ENCODE measurements at regions not wholly inside any gene's neighbourhood (a gene's known extent, or its start where the extent isn't known, plus 50 kb on each side); places are given as distances from the start of the nearest gene placed in this dataset.

- Histone ChIP-seq H3K27me3 (ENCODE audit: control insufficient read depth in 1 of 2, insufficient read depth in 2 of 2, low read length in 2 of 2) (no peaks in the 10 kb centered on the region), H3K4me3 (ENCODE audit: low read length in 2 of 2) (no peak overlapping the region), H3K9ac (ENCODE audit: low read length in 2 of 2) (no peak overlapping the region), H3K9me3 (ENCODE audit: control insufficient read depth in 2 of 2, low read length in 2 of 2) (no peaks in the 10 kb centered on the region), H3K27ac (ENCODE audit: low read length) (no peak overlapping the region), H3K4me1 (ENCODE audit: control insufficient read depth, insufficient read depth, low read length) (no peaks in the 10 kb centered on the region), H3K36me3 (ENCODE audit: control insufficient read depth in 2 of 2, insufficient read depth in 2 of 2, low read length in 2 of 2) (no peaks in the 10 kb centered on the region)
Measured at GRCh38 chr6:9795880-9796279, 619.0 kb downstream of the TFAP2A start.

- Histone ChIP-seq H3K9ac (ENCODE audit: low read length in 2 of 2) (no peak overlapping the region), H3K4me3 (ENCODE audit: low read length in 2 of 2) (no peak overlapping the region), H3K4me1 (ENCODE audit: control insufficient read depth, insufficient read depth, low read length) (no peaks in the 10 kb centered on the region), H3K27ac (ENCODE audit: low read length) (no peak overlapping the region), H3K9me3 (ENCODE audit: control insufficient read depth in 2 of 2, low read length in 2 of 2) (no peaks in the 10 kb centered on the region), H3K36me3 (ENCODE audit: control insufficient read depth in 2 of 2, insufficient read depth in 2 of 2, low read length in 2 of 2) (no peaks in the 10 kb centered on the region), H3K27me3 (ENCODE audit: control insufficient read depth in 1 of 2, insufficient read depth in 2 of 2, low read length in 2 of 2) (no peaks in the 10 kb centered on the region)
Measured at GRCh38 chr6:9789201-9789600, 625.7 kb downstream of the TFAP2A start.

GRCh38 chr6:9784786-9785185 lies 630.1 kb downstream of the TFAP2A start:
- H3K4me3 ChIP-seq (ENCODE audit: low read length in 2 of 2), result no peak overlapping the region
- H3K9me3 ChIP-seq (ENCODE audit: control insufficient read depth in 2 of 2, low read length in 2 of 2), result no peaks in the 10 kb centered on the region
- no peak overlapping the region for H3K9ac ChIP-seq (ENCODE audit: low read length in 2 of 2)
- H3K36me3 ChIP-seq (ENCODE audit: control insufficient read depth in 2 of 2, insufficient read depth in 2 of 2, low read length in 2 of 2), result no peaks in the 10 kb centered on the region
- no peaks in the 10 kb centered on the region for H3K4me1 ChIP-seq (ENCODE audit: control insufficient read depth, insufficient read depth, low read length)
- no peak overlapping the region for H3K27ac ChIP-seq (ENCODE audit: low read length)
- H3K27me3 ChIP-seq (ENCODE audit: control insufficient read depth in 1 of 2, insufficient read depth in 2 of 2, low read length in 2 of 2), result no peaks in the 10 kb centered on the region

GRCh38 chr6:9783567-9783966 lies 631.3 kb downstream of the TFAP2A start:
- Histone ChIP-seq H3K27me3 (ENCODE audit: control insufficient read depth in 1 of 2, insufficient read depth in 2 of 2, low read length in 2 of 2) (no peaks in the 10 kb centered on the region), H3K9me3 (ENCODE audit: control insufficient read depth in 2 of 2, low read length in 2 of 2) (no peaks in the 10 kb centered on the region), H3K4me3 (ENCODE audit: low read length in 2 of 2) (no peak overlapping the region), H3K27ac (ENCODE audit: low read length) (no peak overlapping the region), H3K4me1 (ENCODE audit: control insufficient read depth, insufficient read depth, low read length) (no peaks in the 10 kb centered on the region), H3K36me3 (ENCODE audit: control insufficient read depth in 2 of 2, insufficient read depth in 2 of 2, low read length in 2 of 2) (no peaks in the 10 kb centered on the region), H3K9ac (ENCODE audit: low read length in 2 of 2) (no peak overlapping the region)

GRCh38 chr6:9766240-9766915 lies 648.5 kb downstream of the TFAP2A start:
- Histone ChIP-seq H3K36me3 (ENCODE audit: control insufficient read depth in 2 of 2, insufficient read depth in 2 of 2, low read length in 2 of 2) (no peaks in the 10 kb centered on the region), H3K9me3 (ENCODE audit: control insufficient read depth in 2 of 2, low read length in 2 of 2) (no peaks in the 10 kb centered on the region), H3K27ac (ENCODE audit: low read length) (no peak overlapping the region), H3K27me3 (ENCODE audit: control insufficient read depth in 1 of 2, insufficient read depth in 2 of 2, low read length in 2 of 2) (no peaks in the 10 kb centered on the region), H3K4me3 (ENCODE audit: low read length in 2 of 2) (no peak overlapping the region), H3K4me1 (ENCODE audit: control insufficient read depth, insufficient read depth, low read length) (no peaks in the 10 kb centered on the region), H3K9ac (ENCODE audit: low read length in 2 of 2) (no peak overlapping the region)

GRCh38 chr6:9761220-9761619 lies 653.7 kb downstream of the TFAP2A start:
- Histone ChIP-seq H3K27ac (ENCODE audit: low read length) (no peak overlapping the region), H3K4me1 (ENCODE audit: control insufficient read depth, insufficient read depth, low read length) (no peaks in the 10 kb centered on the region), H3K36me3 (ENCODE audit: control insufficient read depth in 2 of 2, insufficient read depth in 2 of 2, low read length in 2 of 2) (no peaks in the 10 kb centered on the region), H3K27me3 (ENCODE audit: control insufficient read depth in 1 of 2, insufficient read depth in 2 of 2, low read length in 2 of 2) (no peaks in the 10 kb centered on the region), H3K4me3 (ENCODE audit: low read length in 2 of 2) (no peak overlapping the region), H3K9ac (ENCODE audit: low read length in 2 of 2) (no peak overlapping the region), H3K9me3 (ENCODE audit: control insufficient read depth in 2 of 2, low read length in 2 of 2) (no peaks in the 10 kb centered on the region)

GRCh38 chr6:9754515-9754914 lies 660.4 kb downstream of the TFAP2A start:
- no peaks in the 10 kb centered on the region for H3K27me3 ChIP-seq (ENCODE audit: control insufficient read depth in 1 of 2, insufficient read depth in 2 of 2, low read length in 2 of 2)
- no peak overlapping the region for H3K4me3 ChIP-seq (ENCODE audit: low read length in 2 of 2)

GRCh38 chr6:9745966-9746365 lies 668.9 kb downstream of the TFAP2A start:
- Histone ChIP-seq H3K27me3 (ENCODE audit: control insufficient read depth in 1 of 2, insufficient read depth in 2 of 2, low read length in 2 of 2) (no peaks in the 10 kb centered on the region), H3K36me3 (ENCODE audit: control insufficient read depth in 2 of 2, insufficient read depth in 2 of 2, low read length in 2 of 2) (no peaks in the 10 kb centered on the region), H3K9ac (ENCODE audit: low read length in 2 of 2) (no peak overlapping the region), H3K27ac (ENCODE audit: low read length) (no peak overlapping the region), H3K9me3 (ENCODE audit: control insufficient read depth in 2 of 2, low read length in 2 of 2) (no peaks in the 10 kb centered on the region), H3K4me1 (ENCODE audit: control insufficient read depth, insufficient read depth, low read length) (no peaks in the 10 kb centered on the region), H3K4me3 (ENCODE audit: low read length in 2 of 2) (no peak overlapping the region)

More at GRCh38 chr6:9754515-9754914, 660.4 kb downstream of the TFAP2A start:
- Histone ChIP-seq H3K27ac (ENCODE audit: low read length) (no peak overlapping the region), H3K9me3 (ENCODE audit: control insufficient read depth in 2 of 2, low read length in 2 of 2) (no peaks in the 10 kb centered on the region), H3K9ac (ENCODE audit: low read length in 2 of 2) (no peak overlapping the region), H3K36me3 (ENCODE audit: control insufficient read depth in 2 of 2, insufficient read depth in 2 of 2, low read length in 2 of 2) (no peaks in the 10 kb centered on the region), H3K4me1 (ENCODE audit: control insufficient read depth, insufficient read depth, low read length) (no peaks in the 10 kb centered on the region)

GRCh38 chr6:9745476-9745875 lies 669.4 kb downstream of the TFAP2A start:
- Histone ChIP-seq H3K36me3 (ENCODE audit: control insufficient read depth in 2 of 2, insufficient read depth in 2 of 2, low read length in 2 of 2) (no peaks in the 10 kb centered on the region), H3K27me3 (ENCODE audit: control insufficient read depth in 1 of 2, insufficient read depth in 2 of 2, low read length in 2 of 2) (no peaks in the 10 kb centered on the region), H3K4me1 (ENCODE audit: control insufficient read depth, insufficient read depth, low read length) (no peaks in the 10 kb centered on the region), H3K9me3 (ENCODE audit: control insufficient read depth in 2 of 2, low read length in 2 of 2) (no peaks in the 10 kb centered on the region), H3K27ac (ENCODE audit: low read length) (no peak overlapping the region), H3K4me3 (ENCODE audit: low read length in 2 of 2) (no peak overlapping the region), H3K9ac (ENCODE audit: low read length in 2 of 2) (no peak overlapping the region)

- H3K27ac ChIP-seq (ENCODE audit: low read length), result no peak overlapping the region
- no peaks in the 10 kb centered on the region for H3K27me3 ChIP-seq (ENCODE audit: control insufficient read depth in 1 of 2, insufficient read depth in 2 of 2, low read length in 2 of 2)
- H3K36me3 ChIP-seq (ENCODE audit: control insufficient read depth in 2 of 2, insufficient read depth in 2 of 2, low read length in 2 of 2), result no peaks in the 10 kb centered on the region
- no peak overlapping the region for H3K4me3 ChIP-seq (ENCODE audit: low read length in 2 of 2)
- no peak overlapping the region for H3K9ac ChIP-seq (ENCODE audit: low read length in 2 of 2)
- no peaks in the 10 kb centered on the region for H3K4me1 ChIP-seq (ENCODE audit: control insufficient read depth, insufficient read depth, low read length)
- H3K9me3 ChIP-seq (ENCODE audit: control insufficient read depth in 2 of 2, low read length in 2 of 2), result no peaks in the 10 kb centered on the region
Measured at GRCh38 chr6:9744119-9744518, 670.8 kb downstream of the TFAP2A start.

GRCh38 chr6:9732056-9732455 lies 682.8 kb downstream of the TFAP2A start:
- H3K4me1 ChIP-seq (ENCODE audit: control insufficient read depth, insufficient read depth, low read length), result no peaks in the 10 kb centered on the region
- no peak overlapping the region for H3K9ac ChIP-seq (ENCODE audit: low read length in 2 of 2)
- H3K27ac ChIP-seq (ENCODE audit: low read length), result no peak overlapping the region
- no peaks in the 10 kb centered on the region for H3K9me3 ChIP-seq (ENCODE audit: control insufficient read depth in 2 of 2, low read length in 2 of 2)
- H3K36me3 ChIP-seq (ENCODE audit: control insufficient read depth in 2 of 2, insufficient read depth in 2 of 2, low read length in 2 of 2), result no peaks in the 10 kb centered on the region
- H3K4me3 ChIP-seq (ENCODE audit: low read length in 2 of 2), result no peak overlapping the region
- H3K27me3 ChIP-seq (ENCODE audit: control insufficient read depth in 1 of 2, insufficient read depth in 2 of 2, low read length in 2 of 2), result no peaks in the 10 kb centered on the region

Data from stomach smooth muscle (tissue), 2 donors.